ENCODE measurements at regions not wholly inside any gene's neighbourhood (a gene's known extent, or its start where the extent isn't known, plus 50 kb on each side); places are given as distances from the start of the nearest gene placed in this dataset.

DNA sequence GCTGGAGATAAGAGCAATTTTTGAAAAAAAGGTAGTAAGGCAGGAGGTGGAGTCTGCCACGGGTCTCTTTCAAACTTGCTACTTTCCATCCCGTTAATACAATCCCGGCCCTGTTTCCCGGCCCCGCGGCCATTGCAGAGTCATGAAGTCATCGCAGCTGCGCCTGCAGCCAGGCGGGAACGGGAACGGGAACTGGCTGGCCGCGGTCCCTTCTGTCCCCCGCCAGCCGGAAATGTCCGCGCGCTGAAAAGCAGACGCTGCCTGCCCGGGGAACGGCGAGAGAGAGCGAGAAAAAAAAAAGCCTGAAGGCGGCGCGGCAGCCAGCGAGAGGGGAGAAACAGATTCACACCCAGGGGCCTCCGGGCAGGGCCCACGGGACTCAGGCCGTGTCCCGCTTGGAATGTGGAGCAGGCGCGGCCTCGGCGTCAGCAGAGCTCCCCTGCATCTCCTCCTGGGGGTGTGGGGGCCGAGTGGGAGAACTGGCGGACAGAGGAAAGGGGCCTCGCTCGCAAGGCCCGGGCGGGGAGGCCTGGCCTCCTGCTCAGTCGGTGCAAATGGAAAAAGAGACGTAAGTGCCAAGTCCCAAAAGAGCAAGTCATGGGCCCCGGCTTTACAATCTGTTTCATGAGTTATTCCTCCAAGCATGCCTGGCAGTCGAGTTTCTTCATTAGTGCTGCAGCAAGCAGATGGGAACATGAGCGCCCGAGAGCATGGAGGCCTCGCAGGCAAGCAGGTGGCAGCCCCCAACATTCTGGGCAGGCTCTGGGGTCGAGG, 201.2 kb upstream of the GAS1 start:
- DNase-seq (ENCODE audit: low read depth): peak; percentile 16
- Histone ChIP-seq H3K27me3 (ENCODE audit: control insufficient read depth, insufficient read depth, low read length) (peaks cover 1% of the 10 kb centered on the region), H3K4me3 (ENCODE audit: low read depth, low read length) (peak overlapping the region; percentile 26), H3K36me3 (ENCODE audit: control insufficient read depth, insufficient read depth, low read length) (no peaks in the 10 kb centered on the region)
- TF ChIP-seq, protein P1, sequence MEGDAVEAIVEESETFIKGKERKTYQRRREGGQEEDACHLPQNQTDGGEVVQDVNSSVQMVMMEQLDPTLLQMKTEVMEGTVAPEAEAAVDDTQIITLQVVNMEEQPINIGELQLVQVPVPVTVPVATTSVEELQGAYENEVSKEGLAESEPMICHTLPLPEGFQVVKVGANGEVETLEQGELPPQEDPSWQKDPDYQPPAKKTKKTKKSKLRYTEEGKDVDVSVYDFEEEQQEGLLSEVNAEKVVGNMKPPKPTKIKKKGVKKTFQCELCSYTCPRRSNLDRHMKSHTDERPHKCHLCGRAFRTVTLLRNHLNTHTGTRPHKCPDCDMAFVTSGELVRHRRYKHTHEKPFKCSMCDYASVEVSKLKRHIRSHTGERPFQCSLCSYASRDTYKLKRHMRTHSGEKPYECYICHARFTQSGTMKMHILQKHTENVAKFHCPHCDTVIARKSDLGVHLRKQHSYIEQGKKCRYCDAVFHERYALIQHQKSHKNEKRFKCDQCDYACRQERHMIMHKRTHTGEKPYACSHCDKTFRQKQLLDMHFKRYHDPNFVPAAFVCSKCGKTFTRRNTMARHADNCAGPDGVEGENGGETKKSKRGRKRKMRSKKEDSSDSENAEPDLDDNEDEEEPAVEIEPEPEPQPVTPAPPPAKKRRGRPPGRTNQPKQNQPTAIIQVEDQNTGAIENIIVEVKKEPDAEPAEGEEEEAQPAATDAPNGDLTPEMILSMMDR (IDR thresholded peaks at IDR 0.05; ENCODE audit: insufficient read depth, low read length, severe bottlenecking): no peak
- FAIRE-seq: no peak

- TF ChIP-seq, protein P1 (IDR thresholded peaks at IDR 0.05; ENCODE audit: insufficient read depth, low read length, severe bottlenecking): no peak
- Histone ChIP-seq H3K27me3 (ENCODE audit: control insufficient read depth, insufficient read depth, low read length) (peaks cover 1% of the 10 kb centered on the region), H3K36me3 (ENCODE audit: control insufficient read depth, insufficient read depth, low read length) (no peaks in the 10 kb centered on the region), H3K4me3 (ENCODE audit: low read depth, low read length) (no peak overlapping the region)
- no peak for FAIRE-seq
- no peak for DNase-seq (ENCODE audit: low read depth)
Measured at GRCh38 chr9:87149799-87150198, 202.5 kb upstream of the GAS1 start.

DNA sequence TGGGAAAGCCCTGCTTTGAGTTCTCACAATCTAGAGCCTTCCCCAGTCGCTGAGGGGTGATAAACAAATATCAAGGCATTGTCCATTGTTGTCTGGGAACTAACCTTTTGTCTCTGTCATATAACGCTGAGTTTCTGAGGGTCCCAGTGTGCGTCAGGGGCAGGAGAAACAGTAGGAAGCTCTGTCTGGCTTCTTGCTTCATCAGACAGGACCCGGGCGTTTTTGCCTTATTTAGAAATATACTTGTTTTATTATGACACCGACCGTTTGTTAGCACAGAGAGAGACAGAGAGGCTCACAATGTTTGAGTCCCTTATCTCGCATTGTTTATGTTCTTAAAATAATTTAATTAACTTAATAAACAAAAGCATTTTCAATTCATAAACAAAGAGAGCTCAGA, 204.9 kb upstream of the GAS1 start:
- H3K4me3 ChIP-seq (ENCODE audit: low read depth, low read length): no peak overlapping the region
- FAIRE-seq: no peak
- H3K36me3 ChIP-seq (ENCODE audit: control insufficient read depth, insufficient read depth, low read length): no peaks in the 10 kb centered on the region
- TF ChIP-seq, protein P1 (IDR thresholded peaks at IDR 0.05; ENCODE audit: insufficient read depth, low read length, severe bottlenecking): no peak
- H3K27me3 ChIP-seq (ENCODE audit: control insufficient read depth, insufficient read depth, low read length): no peaks in the 10 kb centered on the region
- DNase-seq (ENCODE audit: low read depth): no peak

DNA sequence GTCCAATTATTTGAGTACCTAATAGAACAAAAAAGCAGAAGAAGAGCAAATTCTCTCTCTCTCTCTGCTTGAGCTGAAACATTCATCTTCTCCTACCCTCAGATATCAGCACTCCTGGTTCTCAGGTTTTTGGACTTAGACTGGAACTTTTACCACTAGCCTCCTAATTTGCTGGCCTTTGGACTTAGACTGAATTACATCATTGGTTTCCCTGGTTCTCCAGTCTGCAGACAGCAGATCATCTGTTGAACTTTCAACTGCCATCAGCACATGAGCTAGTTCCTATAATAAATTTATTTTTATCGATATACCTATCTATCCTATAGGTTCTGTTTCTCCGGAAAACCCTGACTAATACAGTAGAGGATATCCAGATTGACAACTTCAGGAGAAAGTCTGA, 208.9 kb upstream of the GAS1 start:
- FAIRE-seq (no peak), DNase-seq (ENCODE audit: low read depth) (no peak)
- H3K27me3 ChIP-seq (ENCODE audit: control insufficient read depth, insufficient read depth, low read length): no peaks in the 10 kb centered on the region

DNA sequence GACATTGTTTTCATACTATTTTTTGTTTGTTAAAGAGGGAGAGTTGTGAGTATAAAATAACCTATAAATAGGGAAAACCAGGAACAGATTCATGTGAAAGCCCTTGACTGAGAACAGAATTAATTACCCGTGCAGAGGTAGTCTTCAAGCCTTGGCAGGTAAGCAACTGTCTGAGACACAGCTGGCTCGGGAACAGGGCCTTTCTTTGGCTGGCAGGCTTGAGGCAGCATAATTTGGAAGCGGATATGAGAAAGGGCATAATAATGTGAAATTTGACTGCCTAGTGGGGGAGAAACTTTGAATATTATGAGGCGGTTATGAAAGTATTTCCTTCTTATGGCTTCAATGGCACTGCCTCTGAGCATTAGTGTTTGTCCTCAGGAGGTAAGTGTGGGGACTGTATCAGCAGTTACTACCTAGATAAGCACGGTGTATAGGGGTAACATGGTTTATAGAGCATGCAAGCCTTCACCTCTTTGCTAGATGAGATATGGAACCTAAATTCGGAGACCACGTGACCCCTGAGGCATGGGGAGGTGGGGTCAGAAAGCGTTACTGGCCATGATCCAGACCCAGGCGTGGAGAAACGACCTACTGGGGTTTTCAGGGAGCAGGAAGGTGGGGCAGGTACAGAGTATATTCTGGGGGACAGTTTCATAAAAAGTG, 210.2 kb upstream of the GAS1 start:
- FAIRE-seq (no peak), DNase-seq (ENCODE audit: low read depth) (peak; percentile 18)
- H3K36me3 ChIP-seq (ENCODE audit: control insufficient read depth, insufficient read depth, low read length): no peaks in the 10 kb centered on the region
- H3K4me3 ChIP-seq (ENCODE audit: low read depth, low read length): no peak overlapping the region
- TF ChIP-seq, protein P1 (IDR thresholded peaks at IDR 0.05; ENCODE audit: insufficient read depth, low read length, severe bottlenecking): no peak
- H3K27me3 ChIP-seq (ENCODE audit: control insufficient read depth, insufficient read depth, low read length): no peaks in the 10 kb centered on the region

More for the DNA sequence above, 208.9 kb upstream of the GAS1 start:
- TF ChIP-seq, protein P1 (IDR thresholded peaks at IDR 0.05; ENCODE audit: insufficient read depth, low read length, severe bottlenecking): no peak
- no peaks in the 10 kb centered on the region for H3K36me3 ChIP-seq (ENCODE audit: control insufficient read depth, insufficient read depth, low read length)
- no peak overlapping the region for H3K4me3 ChIP-seq (ENCODE audit: low read depth, low read length)
